HG03378 (cell line): ENCODE measurements at regions not wholly inside any gene's neighbourhood (a gene's known extent, or its start where the extent isn't known, plus 50 kb on each side); places are given as distances from the start of the nearest gene placed in this dataset.
A peak's percentile ranks its signal among the peaks of the same experiment; 100 is the strongest.

Source experiments
- ATAC-seq: cut with Tn5 transposase; IDR thresholded peaks from one replicate; pipeline ENCODE4 v1.9.1; 2021; ENCODE audit warnings: mild to moderate bottlenecking, moderate library complexity; ENCODE audit not compliant: unreplicated experiment

- no peak for ATAC-seq
Measured at GRCh38 chr13:100941377-100942368, 267.1 kb upstream of the TMTC4 start.

GRCh38 chr13:100940658-100941057, 266.1 kb upstream of the TMTC4 start:
- ATAC-seq: no peak

- ATAC-seq: no peak
Measured at GRCh38 chr13:100933841-100934240, 259.2 kb upstream of the TMTC4 start.

GRCh38 chr13:100922599-100922998, 248.0 kb upstream of the TMTC4 start:
- no peak for ATAC-seq

DNA sequence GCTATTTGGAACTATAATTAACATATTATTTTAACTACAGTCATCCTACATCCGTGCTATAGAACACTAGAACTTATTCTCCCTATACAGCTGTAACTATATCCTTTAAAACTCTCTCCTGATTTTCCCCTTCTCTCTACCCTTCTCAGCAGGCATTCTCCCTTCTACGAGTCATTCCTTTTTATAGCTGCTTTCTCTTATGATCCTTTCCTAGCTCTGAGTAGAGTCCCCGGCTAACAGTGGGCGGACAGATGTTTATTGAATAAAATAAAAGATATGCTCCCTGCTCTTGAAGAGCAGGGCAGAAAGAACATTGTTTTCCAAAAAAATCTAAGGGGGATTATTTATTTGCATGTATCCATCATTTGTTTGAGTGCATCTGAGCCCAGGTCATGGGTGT, 246.5 kb upstream of the TMTC4 start:
- no peak for ATAC-seq

DNA sequence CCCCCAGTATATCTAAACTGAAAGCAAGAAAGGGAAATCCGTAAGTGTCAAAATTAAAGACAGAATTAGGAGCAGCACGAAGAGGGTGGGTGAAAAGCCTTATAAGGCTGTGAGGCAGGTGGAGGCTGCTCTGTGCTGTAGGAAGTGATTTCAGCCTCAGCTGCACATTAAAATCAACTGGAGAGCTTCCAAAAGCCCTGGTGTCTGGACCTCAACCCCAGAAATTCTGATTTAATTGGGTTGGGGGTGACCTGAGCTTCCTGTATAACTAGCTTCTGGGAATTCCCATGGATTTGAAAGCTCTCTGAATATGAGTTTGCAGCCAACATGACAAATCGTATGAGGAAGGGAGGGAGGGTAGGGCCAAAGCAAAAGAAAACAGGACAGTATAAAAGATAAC, 242.4 kb upstream of the TMTC4 start:
- ATAC-seq: peak; percentile 66

GRCh38 chr13:100913143-100913542, 238.5 kb upstream of the TMTC4 start:
- ATAC-seq: no peak

DNA sequence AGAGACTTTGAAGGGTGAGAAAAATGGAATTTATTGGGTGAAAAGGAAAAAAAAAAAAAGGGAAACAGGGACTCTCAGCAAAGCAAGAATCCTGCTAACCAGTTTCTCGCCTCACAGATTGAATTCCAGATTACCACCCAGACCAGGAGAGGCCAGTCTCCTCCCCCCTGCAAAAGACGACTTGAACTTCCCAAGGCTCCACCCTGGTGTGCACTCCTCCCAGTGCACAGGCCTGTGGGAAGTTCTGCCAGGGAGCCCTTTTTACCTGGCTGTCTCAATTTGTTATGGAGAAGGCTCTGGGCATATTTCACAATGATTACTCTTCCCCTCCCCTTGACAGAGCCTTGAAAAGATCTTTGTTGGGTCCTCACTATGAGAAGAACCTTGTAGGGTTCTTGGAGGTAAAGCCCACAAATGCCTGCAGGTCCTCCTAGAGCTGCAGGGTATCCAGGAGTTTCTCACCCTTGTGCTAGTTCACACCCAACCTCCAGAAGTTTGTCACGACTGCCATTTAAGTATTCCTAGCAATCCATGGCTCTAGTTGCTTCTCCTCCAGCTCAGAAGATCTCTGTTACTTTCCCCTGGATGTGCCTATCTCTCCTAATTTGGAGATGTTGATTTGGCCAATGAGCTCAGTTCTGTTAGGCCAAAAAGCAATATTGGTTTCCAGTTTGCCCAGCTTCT, 229.8 kb upstream of the TMTC4 start:
- ATAC-seq: no peak

DNA sequence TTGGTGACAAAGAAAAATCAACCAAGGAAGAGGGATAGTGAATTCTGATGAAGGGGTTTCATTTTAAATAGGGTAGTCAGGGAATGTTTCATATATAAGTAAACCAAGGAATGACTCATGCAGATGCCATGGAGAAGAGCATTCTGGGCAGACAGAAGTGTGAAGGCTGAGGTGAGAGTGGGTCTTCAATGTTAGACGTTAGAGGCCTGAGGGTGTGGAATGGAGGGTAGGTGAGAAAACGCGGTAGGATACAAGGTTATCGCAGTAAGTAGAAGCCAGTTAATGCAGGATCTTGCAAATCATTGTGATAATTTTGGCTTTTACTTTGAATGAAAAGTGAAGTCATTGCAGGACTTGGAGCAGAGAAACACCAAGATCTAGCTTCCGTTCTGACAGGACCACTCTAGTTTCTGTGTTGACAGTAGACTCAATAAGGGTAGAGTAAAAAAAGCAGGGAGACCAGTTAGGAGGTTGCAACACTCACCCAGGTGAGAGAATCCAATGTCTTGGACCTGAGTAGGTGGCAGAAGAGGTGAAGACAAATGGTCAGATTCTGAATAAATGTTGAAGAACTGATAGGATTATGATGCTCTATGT, 225.2 kb upstream of the TMTC4 start:
- ATAC-seq: no peak

- no peak for ATAC-seq
Measured at GRCh38 chr13:100898431-100898830, 223.8 kb upstream of the TMTC4 start.

GRCh38 chr13:100895651-100896050, 221.1 kb upstream of the TMTC4 start:
- ATAC-seq: no peak

DNA sequence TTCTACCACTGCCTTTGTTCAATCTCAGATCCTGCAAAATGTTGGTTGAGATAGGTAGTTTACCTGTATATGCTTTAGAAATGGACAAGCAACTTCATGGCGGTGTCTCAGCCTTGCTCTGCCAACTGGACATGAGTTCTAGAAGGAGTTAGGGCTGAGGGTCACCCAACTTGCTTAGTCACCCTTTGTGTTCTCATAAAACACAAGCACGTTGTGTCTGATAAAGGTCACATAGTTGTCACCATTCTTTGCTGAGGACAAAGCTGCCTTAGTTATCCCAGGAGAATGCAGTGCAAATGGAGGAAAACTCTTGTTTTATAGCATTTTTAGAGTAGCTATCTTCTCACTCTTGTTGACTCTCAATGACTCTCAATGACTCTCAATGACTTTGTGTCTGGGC, 218.4 kb upstream of the TMTC4 start:
- no peak for ATAC-seq

GRCh38 chr13:100890645-100891044, 216.1 kb upstream of the TMTC4 start:
- ATAC-seq: no peak

- no peak for ATAC-seq
Measured at GRCh38 chr13:100887729-100888151, 213.1 kb upstream of the TMTC4 start.

DNA sequence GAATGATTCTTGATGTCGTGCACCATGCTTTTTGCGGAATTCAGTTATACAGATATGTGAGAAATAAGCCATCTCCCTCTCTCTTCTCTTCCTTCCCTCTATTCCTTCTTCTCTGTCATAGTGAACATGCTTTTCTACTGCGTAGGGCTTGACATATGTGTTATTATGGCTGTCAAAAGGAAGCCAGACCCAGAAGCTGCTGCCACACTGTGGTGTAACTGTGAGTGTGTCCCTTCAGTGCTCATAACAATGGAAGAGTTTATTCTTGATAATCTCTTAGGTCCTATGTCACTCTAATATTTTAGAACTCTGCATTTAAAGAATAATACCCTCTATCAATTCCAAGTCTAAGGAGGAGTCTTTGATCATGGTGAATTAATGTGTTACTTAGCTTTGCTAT, 208.9 kb upstream of the TMTC4 start:
- ATAC-seq: no peak

DNA sequence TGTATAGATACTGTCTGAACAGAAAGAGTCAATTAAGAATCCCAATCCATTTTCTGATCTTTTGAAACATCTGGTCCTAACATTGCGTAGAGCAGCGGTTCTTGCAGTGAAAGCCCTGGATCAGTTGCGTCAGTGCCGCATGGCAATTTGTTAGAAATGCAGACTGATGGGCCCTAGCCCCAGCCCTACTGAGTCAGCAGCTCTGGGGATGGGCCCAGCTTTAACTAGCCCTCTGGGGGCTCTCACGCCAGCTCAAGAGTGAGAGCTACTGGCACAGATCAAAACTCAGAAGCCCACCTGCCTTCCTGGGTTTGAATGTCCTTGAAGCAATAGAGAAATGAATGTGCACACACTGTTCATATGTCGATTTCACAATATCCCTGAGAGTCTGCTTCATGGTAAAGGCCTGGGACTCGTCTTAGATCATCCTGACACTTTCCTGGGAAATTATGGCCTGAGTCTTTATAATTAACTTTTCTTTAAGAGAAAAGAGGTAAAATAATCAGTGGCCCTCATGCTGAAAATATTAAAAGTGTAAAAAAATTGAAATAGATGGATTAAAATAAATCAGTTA, 206.8 kb upstream of the TMTC4 start:
- ATAC-seq: no peak

- no peak for ATAC-seq
Measured at GRCh38 chr13:100880166-100880565, 205.6 kb upstream of the TMTC4 start.

GRCh38 chr13:100879255-100879654, 204.7 kb upstream of the TMTC4 start:
- no peak for ATAC-seq

- ATAC-seq: no peak
Measured at GRCh38 chr13:100876044-100876403, 201.4 kb upstream of the TMTC4 start.

GRCh38 chr13:100875392-100876043, 200.9 kb upstream of the TMTC4 start:
- ATAC-seq: peak; percentile 89

GRCh38 chr13:100872761-100873160, 198.2 kb upstream of the TMTC4 start:
- ATAC-seq: no peak
